ENCODE measurements at regions not wholly inside any gene's neighbourhood (a gene's known extent, or its start where the extent isn't known, plus 50 kb on each side); places are given as distances from the start of the nearest gene placed in this dataset.
A peak's percentile ranks its signal among the peaks of the same experiment; 100 is the strongest.

DNA sequence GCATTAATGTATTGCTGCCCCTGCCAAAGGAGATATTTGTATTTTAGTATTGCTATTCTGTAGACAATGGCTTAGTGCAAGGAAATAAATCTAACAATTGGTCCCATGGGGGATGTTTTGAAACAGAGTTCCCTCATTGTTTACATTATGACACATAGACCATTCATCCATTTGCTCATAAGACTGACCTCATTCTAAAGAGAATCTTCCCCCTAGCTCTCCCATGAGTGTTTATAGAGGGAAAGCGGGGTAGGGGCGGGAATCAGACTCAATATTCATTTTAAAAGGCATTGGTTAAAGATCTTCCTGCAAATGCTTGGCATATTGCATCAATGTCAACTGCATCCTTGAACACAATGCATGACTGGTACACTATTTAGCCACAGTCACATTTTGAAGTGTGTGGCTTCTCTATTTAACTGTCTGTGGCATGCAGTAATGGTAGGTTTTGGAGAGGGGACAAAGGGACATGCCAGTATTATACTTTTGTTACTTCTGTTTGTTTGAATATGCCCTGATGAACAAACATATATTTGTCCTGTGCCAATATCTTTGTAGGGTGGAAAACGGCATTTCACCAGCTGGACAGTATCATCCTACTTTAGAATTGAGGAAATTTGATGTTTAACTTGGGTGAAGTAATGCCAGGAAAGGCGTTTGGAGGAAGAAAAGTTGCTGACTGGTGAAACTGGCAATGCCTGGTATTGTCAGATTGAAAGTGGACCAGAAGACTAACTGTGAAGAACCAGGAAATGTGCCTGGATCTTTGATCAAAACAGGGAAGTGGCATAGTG lies 84.1 kb upstream of the MEGF10 start:
- H3K4me2 ChIP-seq (ENCODE audit: low read depth, low read length): no peak overlapping the region

More for the DNA sequence above, 84.1 kb upstream of the MEGF10 start:
- no peak overlapping the region for H3K4me3 ChIP-seq (ENCODE audit: insufficient read depth, low read depth, low read length)
- dilution Hi-C loops (cut with HindIII; ENCODE audit: low sequenced_read_pairs, unreplicated experiment) (no loop called here), in situ Hi-C loops (cut with MboI; ENCODE audit: low sequenced_read_pairs) (no loop called here), intact Hi-C loops (cut with micrococcal nuclease) (no loop called here)
- H2AFZ ChIP-seq (replicated peaks; ENCODE audit: low read length, poor library complexity): no peak overlapping the region
- no CpG with 5 or more reads among the region's 4 CpGs for WGBS, 2 experiments (ENCODE audit: extremely low coverage in 2 of 2, insufficient read length in 1 of 2)
- no peak overlapping the region for H2BK120ac ChIP-seq (ENCODE audit: low read depth, low read length)
- H2BK5ac ChIP-seq (ENCODE audit: low read depth, low read length, poor library complexity, severe bottlenecking): no peak overlapping the region
- no peak overlapping the region for H3K18ac ChIP-seq (ENCODE audit: low read depth, low read length)
- H3K9ac ChIP-seq (ENCODE audit: low read depth, low read length): no peak overlapping the region
- no peaks in the 10 kb centered on the region for H3K4me1 ChIP-seq (ENCODE audit: control insufficient read depth, insufficient read depth, low read length)
- DNase-seq: peak; percentile 77
- no peaks in the 10 kb centered on the region for H3K9me3 ChIP-seq (ENCODE audit: control insufficient read depth, insufficient read depth, low read length)
- no peak overlapping the region for H2AK9ac ChIP-seq (replicated peaks; ENCODE audit: low read depth, low read length, poor library complexity)
- no peaks in the 10 kb centered on the region for H3K36me3 ChIP-seq (ENCODE audit: control insufficient read depth, insufficient read depth, low read length)
- CTCF ChIA-PET: no interaction called here
- no TSS peak for BruUV-seq (replicated peaks)
- peak; percentile 46 for ATAC-seq (ENCODE audit: low read depth)
- no peak overlapping the region for H4K8ac ChIP-seq (ENCODE audit: low read depth in 2 of 2, low read length in 2 of 2)
- H3K56ac ChIP-seq (ENCODE audit: extremely low read depth, insufficient read depth, low read length): no peak overlapping the region
- no peak overlapping the region for H2AK5ac ChIP-seq (ENCODE audit: low read depth, low read length)
- TF ChIP-seq RCOR1 (IDR thresholded peaks at IDR 0.05; ENCODE audit: insufficient replicate concordance, low read length): no peak
- TF ChIP-seq FOS (IDR thresholded peaks at IDR 0.05; ENCODE audit: low read depth, low read length): peak; percentile 26; the same call in 1 of the 2 replicates
- peak; percentile 40; the same call in 1 of the 2 replicates for TF ChIP-seq CEBPB (IDR thresholded peaks at IDR 0.05; ENCODE audit: low read depth, low read length)
- no peak overlapping the region for H2BK20ac ChIP-seq (ENCODE audit: low read depth, low read length)
- no peaks in the 10 kb centered on the region for H3K79me1 ChIP-seq (ENCODE audit: low read depth in 1 of 2, low read length in 2 of 2)
- no peak overlapping the region for H2BK15ac ChIP-seq (ENCODE audit: low read depth, low read length)
- no peaks in the 10 kb centered on the region for H3K9me1 ChIP-seq (ENCODE audit: insufficient read depth, low read length)
- no peak overlapping the region for H4K5ac ChIP-seq (ENCODE audit: low read depth, low read length)
- POLR2A ChIA-PET (ENCODE audit: unreplicated experiment): no interaction called here
- peaks cover 9% of the 10 kb centered on the region for H3K27me3 ChIP-seq (ENCODE audit: control insufficient read depth, insufficient read depth, low read length)
- no peak overlapping the region for H3K23ac ChIP-seq (ENCODE audit: low read depth, low read length)
- H3K4ac ChIP-seq (ENCODE audit: low read depth, low read length): no peak overlapping the region
- H4K91ac ChIP-seq (ENCODE audit: insufficient read depth, low read depth, low read length): no peak overlapping the region
- no peak overlapping the region for H3K14ac ChIP-seq (replicated peaks; ENCODE audit: low read depth, low read length)
- no peak overlapping the region for H3K27ac ChIP-seq (ENCODE audit: insufficient read depth, low read length)
- H4K20me1 ChIP-seq (ENCODE audit: insufficient read depth, low read length): peaks cover 3% of the 10 kb centered on the region; the same call in 1 of the 2 replicates

All from IMR-90 (cell line).